Frontal cortex (tissue), 3 donors: ENCODE measurements at regions not wholly inside any gene's neighbourhood (a gene's known extent, or its start where the extent isn't known, plus 50 kb on each side); places are given as distances from the start of the nearest gene placed in this dataset.
"Not testable (repeated sequence)": the region's sequence is repeated elsewhere in the genome, so short reads cannot be mapped to it uniquely, and the experiment has no call there.

ENCODE experiments used
- DNase-seq, 2 donors: peaks; one replicate each; pipeline ENCODE4 v3.0.0; 2012; ENCODE audit warnings: low spot score in 2 of 2
- FAIRE-seq: peaks from 2 replicates; lab custom pipeline; 2012; peaks lifted over from hg19 to GRCh38; lab: Jason Lieb, UNC
- donor health status: control.
- donor health status: control.
- donor health status: control.

DNA sequence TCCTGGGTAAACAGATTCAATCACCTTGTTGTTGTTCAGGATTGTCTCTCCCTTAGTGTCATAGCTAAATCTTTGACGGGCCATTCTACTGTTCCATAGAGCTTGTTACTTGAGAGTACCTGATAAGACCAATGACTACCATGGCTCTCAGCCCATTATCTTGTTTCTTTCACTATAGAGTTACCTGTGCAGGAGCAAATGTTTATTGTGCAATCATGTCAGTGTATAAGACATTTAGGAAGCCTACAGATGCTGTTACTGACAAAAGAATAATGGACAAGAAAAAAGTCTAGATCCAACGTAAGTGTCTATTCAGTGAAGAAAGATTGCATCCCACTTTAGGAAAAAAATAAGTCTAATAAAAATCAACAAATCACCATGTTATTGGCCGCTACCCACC, 1041.7 kb upstream of the AUTS2 start:
- no peak for FAIRE-seq
- DNase-seq, result no peak

DNA sequence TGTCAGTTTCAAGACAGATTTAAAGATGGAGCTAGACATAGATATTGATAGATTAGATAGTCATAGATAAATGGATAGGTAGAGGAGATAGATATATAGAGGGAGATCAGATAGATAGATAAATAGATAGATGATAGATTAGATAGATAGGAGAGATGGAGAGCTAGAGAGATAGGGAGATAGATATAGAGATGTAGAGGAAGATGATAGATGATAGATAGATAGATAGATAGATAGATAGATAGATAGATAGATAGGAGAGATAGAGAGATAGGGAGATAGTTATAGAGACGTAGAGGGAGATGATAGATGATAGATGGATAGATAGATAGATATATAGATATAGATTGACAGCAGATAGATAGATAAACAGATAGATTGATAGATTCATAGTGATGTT, 1038.8 kb upstream of the AUTS2 start:
- FAIRE-seq (no peak), DNase-seq (no peak)

DNA sequence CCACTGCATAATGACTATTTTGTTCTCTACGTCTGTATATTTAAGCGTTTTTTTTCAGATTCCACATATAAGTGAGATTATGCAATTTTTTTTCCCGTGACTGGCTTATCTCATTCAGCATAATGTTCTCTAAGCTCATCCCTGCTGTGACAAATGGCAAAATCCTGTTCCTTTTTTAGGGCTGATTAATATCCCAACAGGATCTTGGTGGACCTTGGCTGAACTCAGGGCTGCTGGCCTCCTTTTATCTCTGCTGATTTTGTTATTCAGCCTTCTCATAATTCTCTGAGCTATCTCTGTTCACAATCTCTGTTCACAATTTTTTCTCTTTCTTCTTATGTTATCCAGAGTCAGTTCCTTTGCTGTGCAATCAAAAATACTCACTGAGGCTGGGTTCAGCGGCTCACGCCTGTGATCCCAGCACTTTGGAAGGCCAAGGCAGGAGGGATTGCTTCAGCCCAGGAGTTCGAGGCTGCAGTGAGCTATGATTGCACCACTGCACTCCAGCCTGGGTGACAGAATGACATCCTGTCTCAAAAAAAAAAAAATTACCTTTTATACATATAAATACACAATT, 1035.9 kb upstream of the AUTS2 start:
- FAIRE-seq (no peak), DNase-seq (no peak)

DNA sequence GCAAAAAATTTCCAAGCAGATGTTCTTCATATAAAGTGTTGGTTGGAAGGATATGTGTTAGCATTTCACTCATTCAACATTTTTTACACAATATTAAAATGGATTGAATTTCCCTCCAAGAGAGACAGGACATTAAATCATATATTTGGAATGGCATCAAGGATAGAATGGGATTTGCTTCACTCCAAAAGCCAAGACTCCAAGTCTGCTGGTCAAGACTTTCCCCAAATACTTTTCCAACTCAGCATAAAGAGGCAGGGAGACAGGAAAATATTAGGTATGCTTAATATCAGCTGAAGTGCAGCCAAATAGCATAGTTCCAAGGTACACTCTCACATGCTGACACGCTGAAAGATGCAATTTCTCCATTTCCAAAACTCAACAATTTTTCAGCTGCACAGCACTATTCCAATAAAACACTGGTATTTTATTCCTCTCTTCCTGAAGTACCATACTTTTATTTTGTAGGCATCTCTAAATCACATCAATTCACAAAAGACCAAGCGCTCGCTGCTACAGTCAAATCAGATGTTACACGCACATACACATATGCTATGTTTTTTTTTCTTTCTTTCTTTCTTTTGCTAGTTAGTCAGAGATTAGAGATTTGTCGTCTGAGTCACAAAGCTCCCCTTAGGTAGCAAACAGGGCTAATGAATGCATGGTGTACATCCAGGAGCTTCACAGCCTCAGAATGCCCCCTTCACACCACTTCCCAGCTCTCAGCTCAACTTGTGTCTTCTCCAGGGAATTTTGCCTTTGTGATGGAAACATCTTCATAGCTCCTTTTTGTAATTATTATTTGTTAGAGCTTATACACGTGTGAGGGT, 1033.8 kb upstream of the AUTS2 start:
- no peak for FAIRE-seq
- no peak for DNase-seq

DNA sequence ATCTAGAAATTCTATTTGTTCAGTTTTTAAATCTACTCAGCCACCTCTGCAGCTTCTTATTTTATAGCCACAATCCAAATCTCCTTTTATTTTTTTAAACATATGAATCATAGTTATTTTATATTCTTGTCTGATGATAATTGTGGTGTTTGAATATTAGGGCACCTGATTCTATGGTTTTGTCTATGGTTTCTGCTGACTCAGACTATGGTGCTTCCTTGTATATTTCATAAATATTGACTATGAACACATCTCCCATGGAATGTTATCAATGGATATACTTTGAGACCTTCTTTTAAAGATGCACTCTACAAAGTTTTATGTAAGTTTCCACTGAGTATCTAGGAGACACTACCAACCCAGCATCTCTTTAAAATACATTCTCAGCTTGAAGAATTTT, 1027.0 kb upstream of the AUTS2 start:
- DNase-seq (no peak), FAIRE-seq (no peak)

DNA sequence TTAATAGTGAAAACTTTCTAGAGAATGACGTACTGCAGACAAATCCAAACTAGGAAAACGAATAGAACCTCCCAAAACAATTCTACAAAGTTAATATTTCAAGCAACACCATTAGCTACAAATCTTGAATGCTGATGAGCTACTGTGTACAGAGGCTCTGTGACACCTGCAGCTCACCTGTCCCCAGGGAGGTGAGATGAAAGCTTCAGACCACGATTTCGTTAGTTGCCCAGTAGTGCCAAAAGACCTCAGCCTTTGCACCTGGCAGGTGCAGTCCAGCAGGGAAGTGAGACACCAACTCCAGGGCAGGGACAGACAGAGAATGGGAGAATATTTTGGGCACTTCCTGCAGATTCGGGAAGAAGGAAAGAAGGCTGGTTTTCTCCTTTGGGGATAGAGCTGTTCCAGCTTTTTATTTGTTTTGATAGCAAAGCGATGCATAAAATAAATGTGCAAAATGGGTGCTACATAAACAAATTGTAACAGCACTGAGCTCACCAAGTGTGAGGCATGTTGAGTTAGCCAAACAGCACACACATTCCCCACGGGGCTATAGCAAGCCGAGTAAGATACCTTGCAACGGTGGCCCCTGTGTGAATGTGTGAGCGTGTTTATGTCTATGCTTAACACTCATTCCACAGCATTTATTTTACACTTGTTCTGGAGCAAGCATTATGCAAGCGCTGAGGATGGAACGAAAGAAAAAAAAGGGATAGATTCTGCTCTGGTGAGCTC, 1024.8 kb upstream of the AUTS2 start:
- FAIRE-seq (no peak), DNase-seq (no peak)

DNA sequence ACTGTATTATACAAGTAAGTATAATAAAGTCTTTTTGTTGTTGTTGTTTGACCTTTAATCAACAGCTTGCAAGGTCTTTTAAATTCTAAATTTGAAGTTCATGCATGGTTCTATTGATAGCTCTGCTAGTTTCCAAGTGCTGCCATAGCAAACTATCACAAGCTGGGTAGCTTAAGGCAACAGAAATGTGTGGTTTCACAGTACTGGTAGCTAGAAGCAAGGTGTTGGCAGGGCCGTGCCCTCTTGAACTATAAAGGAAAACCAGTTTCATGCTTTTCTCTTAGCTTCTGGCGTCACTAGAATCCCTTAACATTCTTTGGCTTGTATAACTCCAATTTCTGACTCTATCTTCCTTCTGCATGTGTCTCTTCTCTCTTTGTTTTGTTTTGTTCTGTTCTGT, 1021.9 kb upstream of the AUTS2 start:
- no peak for FAIRE-seq

DNA sequence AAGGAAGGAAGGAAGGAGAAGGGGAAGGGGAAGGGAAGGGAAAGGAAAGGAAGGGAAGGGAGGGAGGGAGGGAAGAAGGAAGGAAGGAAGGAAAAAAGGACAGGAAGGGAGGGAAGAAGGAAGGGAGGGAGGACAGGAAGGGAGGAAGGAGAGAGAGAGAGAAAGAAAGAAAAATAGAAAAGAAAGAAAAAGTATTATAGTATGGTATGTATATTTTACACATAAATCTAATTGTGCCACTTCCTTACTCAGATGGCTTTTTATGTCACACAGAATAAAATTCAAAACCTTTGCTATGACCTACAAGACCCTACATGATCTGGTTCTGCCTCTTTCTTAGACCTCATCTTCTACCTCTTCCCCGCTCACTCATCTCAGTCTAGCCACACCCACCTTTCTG, 1016.9 kb upstream of the AUTS2 start:
- DNase-seq, result no peak
- FAIRE-seq, result no peak

More for the DNA sequence above, 1021.9 kb upstream of the AUTS2 start:
- DNase-seq, result no peak

DNA sequence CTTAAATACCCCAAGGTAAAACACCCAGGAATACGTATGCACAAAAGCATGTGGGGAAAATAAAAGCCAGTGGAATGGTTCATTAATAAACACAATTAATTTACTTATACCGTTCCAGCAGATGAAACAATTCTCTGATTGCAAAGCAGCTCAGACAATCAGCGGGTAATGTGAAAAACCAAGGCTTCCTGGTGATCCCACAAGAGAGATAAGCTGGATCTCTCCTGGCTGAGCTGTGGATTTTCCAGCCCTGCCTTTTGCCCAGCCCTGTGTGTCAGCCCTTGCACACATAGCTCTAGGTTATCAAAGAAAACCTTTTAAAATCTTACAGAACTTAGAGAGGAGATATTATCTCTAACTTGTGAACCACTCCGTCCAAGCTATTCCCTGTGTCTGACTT, 1010.7 kb upstream of the AUTS2 start:
- DNase-seq (no peak), FAIRE-seq (no peak)

DNA sequence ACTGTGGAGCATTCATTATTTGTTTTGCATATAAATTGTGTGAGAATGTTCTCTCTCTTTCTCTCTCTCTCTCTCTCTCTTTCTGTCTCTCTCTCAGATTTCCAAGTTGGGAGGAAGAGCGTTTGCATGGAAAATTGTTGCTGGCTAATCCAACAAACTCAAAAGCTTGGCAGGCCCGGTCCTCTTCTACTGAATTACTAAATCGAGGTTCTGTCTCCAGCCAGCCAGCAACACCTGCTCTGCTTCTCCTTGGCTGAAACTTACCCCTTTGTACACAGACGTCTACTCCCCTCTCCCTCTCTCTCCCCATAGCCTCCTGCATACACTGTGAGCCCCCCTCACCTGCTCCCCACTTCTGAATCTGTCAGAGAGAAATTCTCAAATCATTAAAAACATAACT, 996.4 kb upstream of the AUTS2 start:
- FAIRE-seq (no peak), DNase-seq (no peak)

DNA sequence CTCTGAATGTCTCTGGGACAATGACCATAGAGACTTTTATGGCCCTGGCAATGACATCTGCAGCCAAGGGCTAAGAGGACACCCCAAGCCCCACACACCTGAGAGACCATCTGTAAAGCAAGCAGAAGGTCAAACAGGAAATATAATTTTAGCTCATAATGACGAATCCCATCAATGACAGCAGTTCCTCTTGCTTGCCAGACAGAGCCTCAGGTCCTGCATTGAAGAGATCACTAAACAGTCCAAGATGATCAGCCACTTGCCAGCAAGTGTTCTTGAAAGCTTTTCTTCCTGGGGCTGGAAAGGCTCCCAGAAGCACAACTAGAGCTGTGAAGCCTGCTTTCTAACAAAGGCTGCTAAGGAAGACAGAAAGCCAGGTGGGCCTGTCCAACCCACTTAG, 993.7 kb upstream of the AUTS2 start:
- DNase-seq (no peak), FAIRE-seq (no peak)

DNA sequence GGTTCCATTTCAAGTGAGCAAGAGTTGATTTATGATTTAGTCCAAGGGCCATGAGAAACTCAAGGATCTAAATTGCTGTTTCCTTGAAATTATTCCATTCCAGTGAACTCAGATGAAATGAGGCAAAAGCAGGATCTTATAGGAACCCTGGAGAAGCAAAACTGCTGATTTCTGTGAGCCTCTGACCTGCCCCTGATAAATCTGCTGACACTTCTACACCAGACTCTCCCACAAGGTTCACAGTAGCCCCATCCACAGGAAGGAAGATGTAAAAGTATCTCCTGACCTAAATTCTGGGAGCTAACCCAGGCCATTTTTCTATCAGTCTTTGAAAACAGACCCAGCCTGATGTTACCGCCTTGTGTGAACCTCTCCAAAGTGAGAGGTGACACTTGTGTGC, 987.6 kb upstream of the AUTS2 start:
- DNase-seq, result no peak
- FAIRE-seq, result no peak

DNA sequence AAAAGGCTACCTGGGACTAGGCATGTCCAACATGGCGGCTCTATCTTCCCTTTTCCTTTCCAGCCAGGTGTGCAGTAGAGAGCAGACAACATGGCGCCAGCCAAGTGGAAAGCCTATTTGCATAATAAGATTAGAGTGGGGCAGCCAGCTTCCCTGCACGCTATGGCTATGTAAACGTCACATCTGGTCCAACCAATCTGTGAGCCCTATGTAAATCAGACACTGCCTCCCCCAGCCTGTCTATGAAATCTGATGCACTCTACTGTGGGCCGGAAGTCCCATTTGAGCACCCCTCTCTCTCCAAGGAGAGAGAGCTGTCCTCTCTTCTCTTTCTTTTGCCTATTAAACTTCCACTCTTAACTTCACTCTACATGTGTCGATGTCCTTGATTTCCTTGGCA, 984.9 kb upstream of the AUTS2 start:
- FAIRE-seq, result no peak
- no peak for DNase-seq

DNA sequence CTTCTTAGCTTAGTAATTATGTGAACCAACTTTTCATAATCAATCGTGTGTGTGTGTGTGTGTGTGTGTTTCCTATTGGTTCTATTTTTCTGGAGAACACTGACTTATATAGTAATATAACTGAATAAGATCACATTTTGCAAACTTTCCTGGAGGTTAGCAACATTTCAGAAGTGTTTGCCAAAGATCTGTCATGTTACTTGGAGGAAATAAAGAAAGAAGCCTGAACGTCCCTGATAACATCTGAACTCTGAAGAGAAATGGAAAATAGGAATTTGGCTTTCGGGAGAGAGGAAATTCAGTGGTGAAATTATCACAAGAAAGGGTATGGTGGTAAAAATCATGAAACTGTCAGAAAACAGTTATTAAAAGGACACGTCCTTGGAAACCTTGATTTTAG, 984.4 kb upstream of the AUTS2 start:
- DNase-seq, result no peak
- FAIRE-seq, result no peak

DNA sequence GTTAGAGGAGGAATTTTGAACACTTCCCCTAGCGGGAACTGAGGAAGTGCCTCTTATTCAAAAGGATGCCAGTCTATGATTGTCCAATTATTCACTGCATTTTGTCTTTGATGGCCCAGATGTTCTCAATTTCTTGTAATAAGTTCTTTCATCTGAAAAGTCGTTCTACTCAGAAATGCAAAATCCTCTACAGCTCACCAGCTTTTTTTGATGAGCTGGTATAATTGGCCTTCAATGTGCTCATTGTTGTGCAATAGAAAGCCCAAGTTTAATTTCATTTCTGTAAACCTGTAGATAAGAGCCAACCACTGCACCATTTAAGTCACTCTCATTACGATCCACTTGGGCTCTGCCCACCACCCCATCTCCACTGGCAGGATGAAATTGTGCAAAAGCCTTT, 978.7 kb upstream of the AUTS2 start:
- no peak for DNase-seq
- no peak for FAIRE-seq

DNA sequence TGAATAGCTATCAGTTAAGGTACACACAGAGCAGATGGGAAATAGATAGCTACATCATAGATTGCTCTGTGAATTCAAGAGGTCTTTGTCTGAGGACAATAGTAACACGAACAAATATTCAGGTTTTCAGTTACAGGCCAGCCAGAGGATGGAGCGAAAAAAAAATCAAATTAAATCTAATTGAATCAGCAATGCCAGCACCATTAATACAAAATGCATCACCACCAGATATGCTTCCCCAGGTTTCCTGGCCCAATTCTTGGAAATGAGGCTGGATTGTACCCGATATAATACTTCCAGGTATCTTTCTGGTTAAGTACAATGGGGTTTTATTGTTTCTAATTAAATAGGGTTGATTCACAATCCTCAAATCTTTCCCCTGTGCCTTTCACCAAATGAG, 975.8 kb upstream of the AUTS2 start:
- no peak for FAIRE-seq
- DNase-seq, result no peak

DNA sequence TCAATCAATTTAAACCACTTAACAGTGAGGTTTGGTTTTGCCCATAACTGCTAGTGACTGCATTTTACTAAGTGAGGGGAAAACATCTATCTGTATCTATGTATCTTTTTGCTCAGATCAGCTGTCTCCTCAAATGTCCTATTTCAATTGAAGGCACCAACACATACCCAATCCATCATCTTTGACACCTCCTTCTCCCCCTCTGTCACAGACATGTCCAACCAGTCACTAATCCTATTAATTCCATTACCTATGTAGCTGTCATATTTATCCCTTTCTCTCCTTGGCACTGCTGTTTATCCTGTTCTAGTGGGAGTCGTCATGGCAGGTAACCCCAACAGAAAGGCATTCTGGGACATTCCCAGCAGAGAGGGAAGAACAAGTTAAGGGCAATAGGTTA, 975.2 kb upstream of the AUTS2 start:
- FAIRE-seq (no peak), DNase-seq (no peak)

DNA sequence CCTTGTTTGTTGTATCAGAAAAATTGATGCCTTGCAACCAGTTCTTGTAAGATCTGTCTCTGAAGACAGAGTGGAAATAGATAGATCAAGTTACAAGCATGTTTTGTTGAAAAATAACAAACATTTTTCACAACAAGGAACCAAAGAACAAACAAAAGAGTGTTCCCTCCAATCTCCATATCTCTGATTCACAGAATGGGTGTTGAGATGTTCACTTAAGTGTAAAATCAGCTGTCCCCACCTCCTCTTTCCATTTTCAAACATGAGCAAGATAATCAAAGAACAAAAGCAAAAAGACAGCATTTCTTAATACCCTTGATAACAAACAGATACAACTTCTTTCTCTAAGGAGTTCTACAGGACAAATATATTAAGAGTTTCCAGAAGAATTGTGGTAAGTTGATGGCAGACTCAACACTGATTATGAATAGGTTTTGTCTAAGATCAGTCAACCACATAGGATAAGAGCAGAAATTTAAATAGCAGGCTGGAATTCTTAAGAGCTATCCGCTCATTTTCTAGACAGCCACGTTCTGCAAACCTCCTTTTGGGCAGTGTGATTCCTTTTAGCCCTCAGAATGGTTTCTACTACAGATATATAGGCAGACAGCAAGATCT, 970.9 kb upstream of the AUTS2 start:
- FAIRE-seq, result no peak
- DNase-seq, result no peak

DNA sequence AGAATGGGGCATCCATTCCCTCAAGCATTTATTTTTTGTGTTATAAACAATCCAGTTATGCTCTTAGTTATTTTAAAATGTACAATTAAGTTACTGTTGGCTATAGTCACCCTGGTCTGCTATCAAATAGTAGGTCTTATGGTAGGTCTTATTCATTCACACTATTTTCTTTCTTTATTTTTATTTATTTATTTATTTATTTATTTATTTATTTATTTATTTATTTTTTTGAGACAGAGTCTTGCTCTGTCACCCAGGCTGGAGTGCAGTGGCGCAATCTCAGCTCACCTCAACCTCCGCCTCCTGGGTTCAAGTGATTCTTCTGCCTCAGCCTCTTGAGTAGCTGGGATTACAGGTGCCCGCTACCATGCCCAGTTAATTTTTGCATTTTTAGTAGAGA, 967.4 kb upstream of the AUTS2 start:
- not testable (repeated sequence) for DNase-seq, FAIRE-seq

DNA sequence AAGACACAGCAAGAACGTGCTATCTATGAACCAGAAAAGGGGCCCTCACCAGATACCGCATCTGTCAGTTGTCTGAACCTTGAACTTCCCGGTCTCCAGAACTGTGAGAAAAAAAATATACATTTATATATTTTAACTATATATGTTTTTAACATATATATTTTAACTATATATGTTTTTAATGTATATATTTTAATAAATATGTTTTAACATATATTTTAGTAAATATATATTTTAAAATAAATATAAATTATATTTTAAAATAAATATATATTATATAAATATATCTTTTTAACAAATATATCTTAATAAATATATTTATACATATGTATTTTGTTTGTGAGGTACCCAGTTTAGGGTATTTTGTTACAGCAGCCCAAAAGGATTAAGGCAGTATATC, 958.2 kb upstream of the AUTS2 start:
- DNase-seq, result no peak

DNA sequence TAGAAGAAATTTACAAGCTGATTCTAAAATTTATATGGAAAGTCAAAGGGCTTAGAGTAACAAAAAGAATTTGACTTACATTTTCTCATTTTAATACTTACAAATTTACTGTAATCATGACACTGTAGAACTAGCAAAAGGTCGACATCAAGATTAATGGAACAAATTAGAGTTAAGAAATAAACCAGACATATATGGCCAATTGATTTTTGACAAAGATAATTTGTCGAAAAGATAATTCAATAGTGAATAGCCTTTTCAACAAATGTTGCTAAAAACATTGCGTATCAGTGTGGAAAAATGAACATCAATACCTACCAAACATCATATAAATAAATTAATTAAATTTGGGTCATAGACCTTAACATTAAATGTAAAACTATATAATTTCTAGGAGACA, 955.5 kb upstream of the AUTS2 start:
- DNase-seq (no peak), FAIRE-seq (no peak)

More for the DNA sequence above, 958.2 kb upstream of the AUTS2 start:
- peak; percentile 93 for FAIRE-seq
